C4-2B (cell line): ENCODE measurements at regions not wholly inside any gene's neighbourhood (a gene's known extent, or its start where the extent isn't known, plus 50 kb on each side); places are given as distances from the start of the nearest gene placed in this dataset.

ENCODE experiments used
- H3K27ac ChIP-seq: fragments of 450-650 bp; 2 replicates; pipeline ENCODE4 v1.5.1; 2017
- CTCF ChIP-seq: fragments of 450-650 bp; conservative IDR thresholded peaks from 2 replicates; pipeline ENCODE4 v1.5.1; 2017; ENCODE audit warnings: mild to moderate bottlenecking
- ZFX ChIP-seq: fragments of 450-650 bp; IDR thresholded peaks from 2 replicates; pipeline ENCODE4 v1.6.1; 2017

GRCh38 chr2:16314691-16315457 is 350.8 kb downstream of the CYRIA start:
- TF ChIP-seq CTCF (no peak), ZFX (no peak)
- H3K27ac ChIP-seq, result no peak overlapping the region

- no peak for TF ChIP-seq ZFX
- no peak for TF ChIP-seq CTCF
- H3K27ac ChIP-seq, result no peak overlapping the region
Measured at GRCh38 chr2:16314001-16314400, 351.6 kb downstream of the CYRIA start.

- no peak for TF ChIP-seq ZFX
- TF ChIP-seq CTCF, result no peak
- H3K27ac ChIP-seq, result no peak overlapping the region
Measured at GRCh38 chr2:16313235-16313975, 352.2 kb downstream of the CYRIA start.

GRCh38 chr2:16312771-16313170 is 352.9 kb downstream of the CYRIA start:
- H3K27ac ChIP-seq, result no peak overlapping the region
- TF ChIP-seq CTCF (no peak), ZFX (no peak)

- H3K27ac ChIP-seq, result no peak overlapping the region
- TF ChIP-seq CTCF (no peak), ZFX (no peak)
Measured at GRCh38 chr2:16311521-16312440, 353.9 kb downstream of the CYRIA start.

- no peak overlapping the region for H3K27ac ChIP-seq
- TF ChIP-seq ZFX (no peak), CTCF (no peak)
Measured at GRCh38 chr2:16308816-16309215, 356.8 kb downstream of the CYRIA start.
